NCI-H345 treated with DMSO at 0.1 percent for 48 hours (cell line): ENCODE measurements at regions not wholly inside any gene's neighbourhood (a gene's known extent, or its start where the extent isn't known, plus 50 kb on each side); places are given as distances from the start of the nearest gene placed in this dataset.
"Not testable (repeated sequence)": the region's sequence is repeated elsewhere in the genome, so short reads cannot be mapped to it uniquely, and the experiment has no call there.

Experiments
- DNase-seq: peaks from one replicate; lab custom pipeline; 2025; ENCODE audit not compliant: unreplicated experiment; lab: John Stamatoyannopoulos, UW

GRCh38 chr2:39837856-39838453, 58.9 kb upstream of the THUMPD2 start:
- DNase-seq, result no peak

GRCh38 chr2:39836638-39837037, 57.6 kb upstream of the THUMPD2 start:
- no peak for DNase-seq

GRCh38 chr2:39834426-39834825, 55.4 kb upstream of the THUMPD2 start:
- DNase-seq, result no peak

- not testable (repeated sequence) for DNase-seq
Measured at GRCh38 chr2:39830610-39831009, 51.6 kb upstream of the THUMPD2 start.
